ENCODE measurements at regions not wholly inside any gene's neighbourhood (a gene's known extent, or its start where the extent isn't known, plus 50 kb on each side); places are given as distances from the start of the nearest gene placed in this dataset.

DNA sequence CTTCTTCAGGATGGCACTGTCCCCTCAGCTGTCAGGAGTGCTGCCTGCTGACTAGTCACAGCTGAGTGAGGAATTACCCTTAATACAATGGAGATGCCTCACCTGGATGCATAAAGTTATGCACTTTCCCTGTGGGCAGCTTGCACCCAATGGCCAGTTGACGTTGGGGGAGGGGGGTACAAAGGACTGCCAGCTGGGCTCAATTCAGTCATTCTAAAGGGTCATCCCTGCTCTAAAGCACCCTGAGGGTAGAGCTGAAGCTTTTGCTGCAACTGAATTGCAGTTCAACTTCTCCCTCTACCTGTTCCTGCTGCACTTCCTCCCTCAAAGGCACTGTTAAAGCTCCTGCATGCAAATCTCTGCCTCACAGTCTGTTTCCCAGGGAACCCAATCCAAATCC is 147.8 kb upstream of the SESN3 start:
- no peak for TF ChIP-seq CTCF (conservative IDR thresholded peaks at IDR 0.05 in 1 of 2, IDR thresholded peaks at IDR 0.05 in 1 of 2; ENCODE audit: low read depth in 1 of 2, low read length in 2 of 2)
- TF ChIP-seq EZH2 (IDR thresholded peaks at IDR 0.05; ENCODE audit: low read length, missing control alignments): no peak
